Activated CD4-positive, alpha-beta T cell treated with anti-CD3 and anti-CD28 coated beads, Interleukin-2, Interleukin-4, amounts not matched to agents 100 ng/mL and 50 ng/mL, durations not matched to agents 16 hours and 8 hours (primary cell): ENCODE measurements at regions not wholly inside any gene's neighbourhood (a gene's known extent, or its start where the extent isn't known, plus 50 kb on each side); places are given as distances from the start of the nearest gene placed in this dataset.

Source experiments
- DNase-seq: peaks from one replicate; pipeline ENCODE4 v3.0.0-alpha.2; 2020; ENCODE audit warnings: low spot score

DNA sequence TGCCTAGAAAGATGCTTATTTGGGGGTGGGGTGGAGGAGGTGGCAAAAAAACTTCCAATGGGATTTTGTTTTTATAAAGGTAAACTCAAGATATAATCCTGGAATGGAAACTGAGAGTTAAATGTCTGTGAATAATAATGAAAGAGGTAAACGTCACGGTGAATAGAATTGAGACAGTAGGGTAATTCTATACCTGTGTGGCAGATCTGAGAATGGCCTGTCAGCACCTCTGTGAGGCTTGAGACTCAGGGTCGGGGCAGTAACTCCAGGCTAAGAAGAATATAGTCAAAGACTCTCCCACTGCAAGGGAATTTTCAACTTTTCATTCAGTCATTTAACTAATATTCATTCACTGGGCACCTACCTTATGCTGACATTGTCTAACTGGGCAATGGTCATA is 581.2 kb upstream of the ZNF608 start:
- no peak for DNase-seq

DNA sequence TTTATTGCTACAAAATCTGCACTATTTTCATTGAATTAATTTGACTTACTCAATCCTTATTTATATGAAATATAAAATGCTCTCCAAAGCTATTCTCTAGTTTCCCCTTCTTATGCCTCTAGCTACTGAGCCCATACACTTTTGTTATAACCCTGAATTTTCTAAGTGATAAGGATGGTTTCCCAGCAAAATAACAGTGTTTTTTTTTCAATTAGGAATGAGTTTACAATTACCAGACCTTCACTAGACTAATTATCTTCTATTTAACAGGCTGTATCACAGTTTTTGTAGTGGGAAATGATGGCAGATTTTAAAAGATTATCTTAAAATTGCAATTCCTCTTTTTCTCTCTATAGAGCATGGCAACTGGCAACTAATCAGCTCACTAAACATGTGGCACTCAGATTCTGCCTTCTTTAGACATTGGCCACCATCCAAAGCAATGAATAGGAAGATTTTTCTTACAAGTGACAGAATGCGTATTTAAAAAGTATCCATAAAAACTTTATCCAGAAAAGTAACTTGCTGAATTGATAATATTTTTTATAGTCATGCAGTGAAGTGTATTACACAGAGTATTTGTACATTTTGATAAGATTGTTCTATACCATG is 585.7 kb upstream of the ZNF608 start:
- DNase-seq, result no peak

DNA sequence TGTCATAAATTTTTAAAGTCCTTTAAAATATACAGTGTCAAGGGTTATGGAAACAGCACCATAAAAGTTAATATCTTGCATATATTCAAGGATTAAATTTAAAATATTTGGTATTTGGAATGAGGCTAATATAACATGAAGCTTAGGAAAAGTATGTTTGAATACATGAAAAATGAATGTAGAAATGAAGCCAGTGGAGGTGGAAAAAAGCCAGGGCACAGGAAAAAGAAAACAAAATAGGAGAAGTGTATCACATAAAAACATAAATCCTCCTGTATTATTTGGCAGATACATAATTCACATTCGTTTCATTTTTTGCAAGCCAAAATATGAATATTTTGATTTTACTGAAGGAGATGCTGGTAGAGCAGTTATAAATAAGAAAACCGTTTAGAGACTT is 587.0 kb upstream of the ZNF608 start:
- DNase-seq, result no peak

DNA sequence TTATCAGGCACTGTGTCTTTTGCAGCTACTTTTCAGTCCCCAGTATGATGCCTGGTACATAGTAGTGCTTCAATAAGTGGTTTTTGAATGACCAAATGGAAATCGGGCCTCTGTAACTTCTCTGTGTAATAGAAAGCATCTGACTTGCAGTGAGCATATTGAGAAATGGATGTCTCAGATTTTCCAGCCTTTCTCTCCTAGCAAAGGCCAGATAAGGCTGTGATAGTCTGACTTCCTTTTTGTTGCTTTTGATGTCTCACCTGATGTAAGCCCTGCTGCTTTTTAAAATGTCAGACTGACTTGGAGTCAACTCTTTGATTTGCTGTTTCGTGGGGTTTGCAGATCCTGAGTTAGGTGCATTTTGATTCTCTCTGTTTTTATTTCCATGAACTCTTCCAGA is 590.0 kb upstream of the ZNF608 start:
- DNase-seq, result no peak

DNA sequence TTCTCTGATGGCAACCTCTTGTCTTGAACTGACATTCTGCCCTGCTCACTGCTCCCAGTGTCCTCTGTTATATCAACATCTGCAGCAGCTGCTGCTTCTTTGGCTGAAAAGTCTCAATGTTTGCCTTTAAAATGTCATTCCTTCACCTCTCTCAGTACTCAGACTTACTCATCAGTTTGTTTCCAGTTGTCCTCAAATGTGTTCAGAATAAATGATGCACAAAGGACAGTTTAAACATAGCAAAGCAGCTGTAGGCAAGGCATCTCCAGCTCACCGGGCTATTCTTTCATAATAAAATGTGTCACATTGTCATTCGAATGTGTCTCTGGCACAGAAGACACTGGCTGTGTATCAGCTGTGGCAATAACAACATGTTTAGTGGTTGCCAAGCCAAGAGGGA is 590.9 kb upstream of the ZNF608 start:
- DNase-seq, result no peak

DNA sequence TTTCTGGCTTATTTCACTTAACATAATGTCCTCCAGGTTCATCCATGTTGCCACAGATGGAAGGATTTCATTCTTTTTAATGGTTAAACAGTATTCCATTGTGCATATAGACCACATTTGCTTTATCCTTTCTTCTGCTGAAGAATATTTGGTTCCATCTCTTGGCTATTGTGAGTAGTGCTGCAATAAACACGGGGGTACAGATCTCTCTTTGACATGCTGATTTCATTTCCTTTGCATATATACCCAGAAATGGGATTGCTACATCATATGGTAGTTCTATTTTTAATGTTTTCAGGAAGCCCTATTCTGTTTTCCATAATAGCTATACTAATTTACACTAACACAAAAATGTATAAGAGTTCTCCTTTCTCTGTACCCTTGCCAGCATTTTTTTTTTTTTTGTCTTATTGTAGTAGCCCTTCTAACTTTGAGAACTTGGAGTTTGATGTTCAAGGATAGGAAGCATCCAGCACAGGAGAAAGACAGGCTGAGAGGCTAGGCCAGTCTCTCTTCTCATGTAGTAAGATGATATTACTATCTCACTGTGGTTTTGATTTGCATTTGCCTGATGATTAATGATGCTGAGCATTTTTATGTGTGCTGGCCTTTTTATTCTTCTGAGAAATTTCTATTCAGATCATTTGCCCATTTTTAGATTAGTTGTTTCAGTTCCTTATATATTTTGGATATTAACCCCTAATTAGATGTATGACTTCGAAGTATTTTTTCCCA is 592.2 kb upstream of the ZNF608 start:
- DNase-seq, result no peak

DNA sequence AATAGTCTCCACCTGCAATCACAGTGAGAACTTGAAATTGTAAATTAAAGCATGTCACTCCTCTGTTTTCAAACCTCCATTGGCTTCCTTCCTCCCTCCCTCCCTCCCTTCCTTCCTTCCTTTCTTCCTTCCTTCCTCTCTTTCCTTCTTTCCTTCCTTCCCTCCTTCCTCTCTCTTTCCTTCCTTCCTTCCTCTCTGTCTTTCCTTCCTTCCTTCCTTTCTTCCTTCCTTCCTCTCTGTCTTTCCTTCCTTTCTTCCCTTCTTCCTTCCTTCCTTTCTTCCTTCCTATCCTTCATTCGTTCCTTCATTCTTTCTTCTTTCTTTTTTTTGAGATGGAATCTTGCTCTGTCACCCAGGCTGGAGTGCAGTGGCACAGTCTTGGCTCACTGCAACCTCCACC is 595.0 kb upstream of the ZNF608 start:
- no peak for DNase-seq

DNA sequence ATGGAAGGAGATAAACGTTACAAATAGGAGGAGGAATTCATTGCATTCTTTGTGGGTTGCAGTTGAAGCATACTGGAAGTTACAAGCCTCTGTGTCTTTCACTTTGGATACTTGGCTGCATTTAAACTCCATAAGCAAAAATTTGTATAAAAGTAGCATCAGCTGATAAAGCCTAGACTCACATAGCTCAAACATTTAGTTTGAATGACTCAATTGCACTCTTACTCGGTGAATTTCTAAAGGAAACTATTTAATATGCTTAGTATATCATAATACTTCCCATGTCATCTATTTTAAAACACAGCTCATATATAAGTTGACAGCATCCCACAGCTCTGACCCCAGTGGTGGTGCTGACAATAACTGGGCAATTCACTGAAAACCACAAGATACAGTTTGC is 596.6 kb upstream of the ZNF608 start:
- DNase-seq, result no peak

DNA sequence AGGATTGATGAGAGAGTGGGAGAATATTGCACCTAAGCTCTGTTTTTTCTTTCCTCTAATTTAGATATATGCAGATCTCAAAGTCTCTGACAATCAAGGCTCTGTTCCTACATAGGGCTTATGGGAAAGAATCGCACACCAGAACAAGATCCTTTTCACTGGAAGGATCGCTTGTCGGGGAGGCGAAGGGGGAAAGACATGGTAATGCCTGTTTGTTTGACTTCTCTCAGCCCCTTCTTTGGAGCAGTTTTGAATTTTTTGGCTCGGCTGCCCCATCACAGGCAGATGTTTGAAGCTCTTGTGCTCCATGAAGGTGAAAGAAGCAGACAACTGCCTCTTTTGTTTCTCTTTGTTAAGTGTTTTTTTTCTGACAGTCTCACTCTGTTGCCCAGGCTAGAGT is 599.9 kb upstream of the ZNF608 start:
- DNase-seq, result no peak

DNA sequence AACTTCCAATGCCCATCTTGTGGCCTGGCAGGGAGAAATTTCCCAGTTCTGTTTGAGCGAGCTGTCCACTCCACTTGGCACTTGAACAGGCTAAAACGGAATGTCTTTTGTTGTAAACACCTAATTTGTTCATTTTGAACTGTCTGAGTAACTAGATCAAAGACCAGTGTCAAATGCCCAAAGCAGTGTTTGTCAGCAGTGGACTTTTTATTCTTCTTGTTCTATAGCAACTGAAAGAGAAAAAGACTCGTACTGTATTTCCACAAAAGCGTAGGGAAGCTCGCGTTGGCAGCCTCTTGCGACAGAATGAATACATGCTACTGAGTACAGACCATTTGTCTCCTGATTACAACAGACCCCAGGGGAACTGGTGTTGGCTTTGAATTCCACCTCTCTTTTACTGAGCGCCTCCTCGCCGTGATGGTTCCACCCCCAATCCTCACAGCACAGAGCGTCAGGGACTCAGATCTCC is 601.8 kb upstream of the ZNF608 start:
- DNase-seq, result no peak

DNA sequence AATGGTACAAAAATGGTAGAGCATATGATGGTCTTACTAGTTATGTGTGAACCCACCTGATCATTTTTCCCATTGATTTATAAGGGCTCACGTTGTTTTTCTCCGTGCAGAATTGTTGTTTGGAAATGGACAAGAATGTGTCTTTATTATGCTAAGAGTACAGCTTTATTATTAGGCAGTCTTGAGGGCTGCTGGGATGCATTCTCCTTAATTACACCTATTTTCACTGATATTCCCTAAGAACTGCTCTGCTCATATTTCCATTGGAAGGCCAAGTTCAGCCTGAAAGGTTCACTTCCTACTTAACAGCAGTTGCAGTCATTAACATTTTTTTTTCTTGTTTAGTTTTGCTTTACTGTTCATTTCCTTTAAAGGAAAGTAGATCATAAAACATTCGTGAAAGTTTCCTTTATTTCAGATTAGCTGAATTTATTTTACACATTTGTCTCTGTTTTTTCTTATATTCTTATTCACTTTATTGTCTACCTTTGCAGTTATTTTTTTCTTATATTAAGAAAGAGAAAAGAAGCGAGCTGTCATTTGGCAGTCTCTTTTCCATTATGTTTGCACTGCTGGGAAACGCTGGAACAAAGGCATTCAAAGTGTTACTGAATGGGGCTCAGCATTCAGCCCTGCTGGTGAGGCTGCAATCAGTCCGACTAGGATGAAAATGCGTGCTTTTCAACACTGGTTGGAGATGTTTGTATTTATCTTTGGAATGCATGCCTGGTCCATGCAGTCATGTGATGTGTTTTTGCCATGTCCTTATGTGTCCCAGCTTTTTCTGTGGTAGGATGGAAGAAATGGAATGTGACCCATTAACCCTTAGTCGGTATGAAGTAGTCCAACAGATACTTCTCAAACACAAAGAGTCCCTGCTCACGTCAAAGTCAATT is 602.7 kb upstream of the ZNF608 start:
- DNase-seq, result no peak

DNA sequence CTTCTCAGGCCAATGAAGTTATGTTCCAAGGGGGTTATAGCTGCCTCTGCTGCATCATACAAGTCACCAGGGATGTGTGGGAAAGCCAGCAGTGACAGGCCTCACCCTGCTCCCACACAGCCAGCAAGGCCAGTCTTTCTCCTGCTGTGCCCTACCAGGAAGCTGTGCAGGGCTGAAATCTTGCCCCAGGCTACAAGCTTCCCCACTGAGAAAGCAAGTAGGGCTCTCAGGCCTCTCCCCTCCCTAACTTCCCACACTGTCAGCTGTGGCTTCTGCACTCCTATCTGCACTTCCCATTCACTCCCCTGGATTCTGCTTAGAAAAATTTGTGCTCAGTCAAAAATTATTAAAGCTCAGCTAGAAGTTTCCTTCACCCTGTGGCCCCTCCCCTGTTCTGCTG is 611.2 kb upstream of the ZNF608 start:
- DNase-seq, result no peak

DNA sequence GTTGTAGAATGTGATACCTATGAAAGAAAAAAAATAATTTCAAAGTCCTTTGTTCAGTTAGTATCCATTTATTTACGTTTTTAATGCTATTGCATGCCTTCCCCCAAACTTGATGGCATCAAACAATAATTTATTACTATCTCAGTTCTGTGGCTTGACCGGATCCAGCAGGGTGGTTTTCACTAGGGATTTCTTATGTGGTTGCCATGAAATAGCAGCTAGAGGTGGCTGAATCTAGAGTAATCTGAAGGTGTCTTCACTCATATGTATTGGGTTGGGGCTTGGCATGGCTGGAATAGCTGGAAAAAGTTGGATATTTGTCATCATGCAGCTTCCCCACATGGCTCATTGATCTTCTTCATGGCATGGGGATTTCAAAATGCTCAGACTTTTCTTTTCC is 619.3 kb upstream of the ZNF608 start:
- no peak for DNase-seq

DNA sequence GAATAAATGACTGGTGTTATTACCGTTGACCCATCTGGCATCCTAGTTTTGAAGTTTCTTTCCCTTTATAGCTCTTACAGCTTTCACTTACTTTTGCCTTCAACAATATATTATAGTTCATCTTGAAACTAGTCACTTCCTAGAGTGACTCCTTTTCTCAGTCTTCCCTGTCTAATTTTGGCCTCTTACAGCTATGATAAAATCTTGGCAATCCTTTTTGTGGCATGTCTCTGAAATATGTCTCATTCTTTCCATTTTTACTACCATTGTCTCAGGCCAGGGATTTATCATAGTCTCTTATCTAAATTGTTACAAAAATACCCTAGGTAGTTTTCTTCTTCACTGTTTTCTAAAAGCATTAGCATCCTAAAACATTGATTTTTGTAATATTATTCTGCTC is 621.3 kb upstream of the ZNF608 start:
- DNase-seq, result no peak

DNA sequence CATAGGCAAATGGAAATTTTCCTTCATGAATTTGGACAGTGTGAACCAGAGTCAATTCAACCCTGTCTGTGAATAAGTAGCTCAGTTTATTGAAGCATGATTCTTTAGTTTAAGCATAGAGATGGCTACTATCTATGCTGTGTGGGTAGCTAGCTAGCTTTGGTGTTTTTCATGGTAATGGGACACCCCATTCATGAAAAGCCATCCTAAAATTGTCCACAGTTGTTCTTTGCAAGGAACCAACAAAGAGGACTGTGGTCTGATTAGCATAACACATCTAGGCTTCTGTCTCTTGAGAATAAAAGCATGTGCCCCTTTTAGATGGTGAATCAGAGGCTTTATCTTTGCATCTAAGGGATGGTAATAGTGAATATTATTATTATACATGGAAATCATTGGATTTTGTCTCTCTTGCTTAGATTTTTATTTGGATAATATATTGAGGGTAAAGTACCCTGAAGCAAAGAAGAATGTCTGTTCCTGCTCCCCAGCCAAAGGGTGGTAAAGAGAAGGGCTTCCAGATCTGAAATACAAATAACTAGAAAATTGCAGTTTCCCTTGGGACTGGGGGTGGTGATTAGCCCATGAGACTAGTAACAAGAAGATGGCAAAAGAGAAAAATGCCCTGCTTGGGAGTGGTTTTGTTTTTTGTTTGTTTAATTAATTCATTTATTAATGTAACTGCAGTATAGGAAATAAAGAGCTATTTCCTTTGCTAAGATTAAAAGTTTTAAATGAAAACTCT is 624.2 kb upstream of the ZNF608 start:
- DNase-seq, result no peak

DNA sequence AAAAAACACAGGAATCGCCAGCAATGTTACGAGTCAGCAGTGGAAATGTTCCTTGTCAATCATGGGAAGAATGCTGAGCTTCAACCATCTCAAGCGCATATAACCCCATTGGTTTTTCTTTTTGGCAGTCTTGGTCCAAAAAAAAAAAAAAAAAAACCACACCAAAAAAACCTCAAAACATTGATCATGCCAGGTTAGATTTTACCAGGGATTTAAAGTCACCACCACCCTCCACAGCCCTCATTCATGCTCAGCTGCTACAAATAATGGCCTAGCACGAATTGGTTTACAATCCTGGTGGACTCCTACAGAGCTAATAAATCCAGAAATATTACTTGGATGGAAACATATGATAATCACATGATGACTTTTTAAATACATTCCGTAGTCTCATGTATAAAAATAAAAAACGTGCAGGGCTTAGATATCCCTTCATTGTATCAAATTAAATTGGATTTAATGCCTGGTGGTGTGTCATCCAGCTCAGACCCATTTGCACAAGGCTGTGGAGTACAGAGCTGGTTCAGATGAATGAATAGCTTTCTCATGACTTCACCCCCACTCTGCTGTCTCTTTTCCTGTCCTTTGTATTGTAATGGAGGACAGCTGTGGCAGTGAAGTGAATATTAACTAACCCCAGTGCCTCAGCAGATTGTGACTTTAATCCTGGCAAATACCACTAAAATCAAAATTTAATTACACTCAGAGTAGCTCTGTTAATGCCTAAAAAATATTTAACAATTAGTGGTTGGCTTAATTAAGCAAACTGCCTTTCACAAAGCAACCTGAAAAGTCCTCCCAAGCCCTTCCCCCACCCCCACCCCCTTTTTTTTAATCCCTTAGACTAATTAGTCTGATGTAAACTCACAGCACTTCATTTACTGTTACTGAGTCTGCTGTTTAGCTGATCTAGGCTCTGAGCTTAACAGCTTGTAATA is 626.5 kb upstream of the ZNF608 start:
- DNase-seq, result no peak

DNA sequence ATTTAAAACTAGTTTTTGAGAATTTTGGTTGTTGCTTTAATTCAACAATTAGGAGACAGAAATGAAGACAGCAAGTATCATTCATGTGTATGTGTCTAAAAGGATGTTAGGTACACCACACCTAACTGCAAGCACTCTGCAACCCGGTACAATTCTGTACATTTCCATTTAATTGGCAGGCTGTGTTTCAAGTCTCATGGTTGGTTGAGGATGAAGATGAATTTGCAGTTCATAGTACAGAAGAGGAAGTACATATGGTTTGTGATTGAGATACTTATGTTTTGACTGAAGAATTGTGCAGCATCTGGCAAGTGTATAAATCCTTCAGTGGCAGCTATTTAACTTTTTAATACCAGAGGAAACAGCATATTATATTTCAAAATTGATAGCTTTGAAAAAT is 628.7 kb upstream of the ZNF608 start:
- no peak for DNase-seq

DNA sequence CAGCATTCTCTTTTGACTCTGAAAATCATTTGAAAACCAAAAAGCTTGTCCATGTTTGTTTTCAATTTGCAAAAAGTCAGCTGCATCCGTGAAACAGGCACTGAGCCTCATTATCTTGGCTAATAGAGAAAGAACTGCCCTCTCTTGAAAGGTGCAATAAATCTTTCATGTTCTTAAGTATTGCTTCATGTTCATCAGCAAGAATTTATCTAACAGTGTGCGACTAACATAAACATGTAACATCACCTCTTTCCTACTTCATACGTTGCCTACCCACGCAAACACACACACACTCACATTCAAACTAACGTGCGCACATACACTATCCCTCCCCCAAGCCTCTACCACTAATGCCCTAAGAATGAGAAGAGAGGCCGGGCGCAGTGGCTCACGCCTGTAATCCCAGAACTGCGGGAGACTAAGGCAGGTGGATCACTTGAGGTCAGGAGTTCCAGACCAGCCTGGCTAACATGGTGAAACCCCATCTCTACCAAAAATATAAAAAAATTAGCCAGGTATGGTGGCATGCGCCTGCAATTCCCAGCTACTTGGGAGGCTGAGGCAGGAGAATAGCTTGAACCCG is 629.7 kb upstream of the ZNF608 start:
- no peak for DNase-seq

DNA sequence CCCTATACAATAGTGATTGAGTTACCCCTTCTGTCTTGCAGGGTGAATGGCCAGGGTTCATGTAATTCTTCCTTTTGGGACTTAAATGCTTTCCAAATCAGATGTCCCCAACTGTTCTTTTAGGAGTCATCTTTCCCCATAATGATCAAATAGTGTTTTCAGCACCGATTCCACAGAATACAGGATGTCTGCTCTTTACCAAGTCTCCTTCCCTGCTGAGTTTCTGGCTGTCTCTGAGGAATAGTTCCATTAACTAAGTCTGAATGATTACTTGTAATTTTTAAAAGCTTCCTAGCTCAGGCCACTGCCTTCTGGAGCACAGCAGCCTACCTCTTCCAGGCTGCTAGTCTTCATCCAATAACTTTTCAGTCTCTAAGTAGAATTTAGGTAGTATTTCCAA is 630.7 kb upstream of the ZNF608 start:
- DNase-seq, result no peak

DNA sequence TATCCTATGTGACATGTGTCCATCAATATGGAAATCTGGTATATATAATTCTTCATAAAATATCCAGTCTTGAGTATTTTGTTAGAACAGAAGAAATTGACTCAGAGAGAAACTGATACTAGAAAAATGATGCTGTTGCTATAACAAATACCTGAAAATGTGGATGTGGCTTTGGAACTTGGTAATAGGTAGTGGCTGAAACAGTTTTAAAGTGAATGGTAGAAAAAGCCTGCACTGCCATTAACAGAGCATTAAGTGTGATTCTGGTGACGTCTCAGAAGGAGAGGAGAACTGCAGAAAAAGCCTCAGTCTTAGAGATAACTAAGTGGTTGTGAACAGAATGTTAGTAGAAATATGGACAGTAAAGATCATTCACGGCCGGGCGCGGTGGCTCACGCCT is 634.9 kb upstream of the ZNF608 start:
- no peak for DNase-seq

DNA sequence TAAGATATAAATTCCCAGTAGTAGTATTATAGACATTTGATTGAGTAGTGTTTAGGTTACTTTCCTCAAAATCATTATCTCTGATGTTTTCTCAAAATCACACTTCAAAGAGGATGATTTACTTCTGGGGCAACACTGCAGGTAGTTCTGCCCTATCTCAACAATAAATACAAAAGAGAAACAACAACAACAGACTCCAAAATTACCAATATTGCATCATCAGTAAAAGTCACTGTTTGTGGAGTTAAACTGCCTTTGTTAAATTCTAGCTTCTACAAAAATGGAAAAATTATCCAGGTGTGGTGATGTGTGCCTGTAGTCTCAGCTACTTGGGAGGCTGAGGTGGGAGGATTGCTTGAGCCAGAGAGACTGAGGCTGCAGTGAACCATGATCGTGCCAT is 637.6 kb upstream of the ZNF608 start:
- DNase-seq, result no peak
